DOHH2 (cell line): ENCODE measurements at regions not wholly inside any gene's neighbourhood (a gene's known extent, or its start where the extent isn't known, plus 50 kb on each side); places are given as distances from the start of the nearest gene placed in this dataset.

ENCODE experiments used
- H3F3A ChIP-seq: fragments of 200-600 bp; sonication (generic), shearing (Covaris generic); 2 replicates; pipeline ENCODE4 v1.6.0; 2016; ENCODE audit warnings: antibody characterized with exemption, mild to moderate bottlenecking; ENCODE audit not compliant: control insufficient read depth, insufficient read depth
- H3K27ac ChIP-seq: fragments of 200-600 bp; sonication (generic); 2 replicates; pipeline ENCODE4 v1.5.1; 2014; ENCODE audit warnings: low read depth, mild to moderate bottlenecking, low read length, moderate library complexity
- H3K27me3 ChIP-seq: fragments of 200-600 bp; sonication (generic); 2 replicates; pipeline ENCODE4 v1.6.1; 2014; ENCODE audit warnings: mild to moderate bottlenecking, low read length, mixed read lengths; ENCODE audit not compliant: control insufficient read depth
- H3K36me3 ChIP-seq: fragments of 200-600 bp; sonication (generic); 2 replicates; pipeline ENCODE4 v1.6.1; 2014; ENCODE audit warnings: mild to moderate bottlenecking, low read length, moderate library complexity, mixed read lengths; ENCODE audit not compliant: control insufficient read depth
- H3K4me1 ChIP-seq: fragments of 200-600 bp; sonication (generic); 2 replicates; pipeline ENCODE4 v1.6.1; 2014; ENCODE audit warnings: mild to moderate bottlenecking, low read length, mixed read lengths; ENCODE audit not compliant: control insufficient read depth
- H3K4me2 ChIP-seq: fragments of 200-600 bp; sonication (generic); 2 replicates; pipeline ENCODE4 v1.6.0; 2014; ENCODE audit warnings: mild to moderate bottlenecking, low read length, moderate library complexity
- H3K4me3 ChIP-seq: fragments of 200-600 bp; sonication (generic); 2 replicates; pipeline ENCODE4 v1.5.1; 2014; ENCODE audit warnings: mild to moderate bottlenecking, low read length, mixed read lengths
- H3K79me2 ChIP-seq: fragments of 200-600 bp; sonication (generic); 2 replicates; pipeline ENCODE4 v1.6.1; 2014; ENCODE audit warnings: mild to moderate bottlenecking, low read length, mixed read lengths; ENCODE audit not compliant: control insufficient read depth
- H3K9me2 ChIP-seq: fragments of 200-600 bp; sonication (generic); replicated peaks from 2 replicates; pipeline ENCODE4 v1.6.1; 2014; ENCODE audit warnings: mild to moderate bottlenecking, low read length, mixed read lengths; ENCODE audit not compliant: control insufficient read depth
- H3K9me3 ChIP-seq: fragments of 200-600 bp; sonication (generic); 2 replicates; pipeline ENCODE4 v1.6.1; 2014; ENCODE audit warnings: antibody characterized with exemption, low read length, mixed read lengths; ENCODE audit not compliant: control insufficient read depth, insufficient read depth
- H4K20me1 ChIP-seq: fragments of 200-600 bp; sonication (generic); 2 replicates; pipeline ENCODE4 v1.6.0; 2014; ENCODE audit warnings: low read depth, mild to moderate bottlenecking, antibody characterized with exemption, low read length, moderate library complexity; ENCODE audit not compliant: control insufficient read depth, insufficient read depth
- CTCF ChIP-seq: fragments of 200-600 bp; sonication (generic); IDR thresholded peaks from one replicate; pipeline ENCODE4 v1.5.1; 2014; ENCODE audit warnings: antibody characterized with exemption, mild to moderate bottlenecking, low read depth, low read length; ENCODE audit not compliant: poor library complexity, severe bottlenecking
- EZH2phosphoT487 ChIP-seq: fragments of 200-600 bp; sonication (generic); IDR thresholded peaks from 2 replicates; pipeline ENCODE4 v1.6.1; 2017; ENCODE audit warnings: borderline replicate concordance, mild to moderate bottlenecking, antibody characterized with exemption, low read length, moderate library complexity, mixed read lengths

GRCh38 chr10:130857631-130858295, 453.8 kb downstream of the TCERG1L start:
- Histone ChIP-seq H3K9me2 (no peaks in the 10 kb centered on the region), H3K4me3 (no peak overlapping the region), H4K20me1 (no peaks in the 10 kb centered on the region), H3K36me3 (no peaks in the 10 kb centered on the region), H3F3A (no peaks in the 10 kb centered on the region), H3K79me2 (no peaks in the 10 kb centered on the region), H3K27me3 (no peaks in the 10 kb centered on the region), H3K27ac (no peak overlapping the region), H3K9me3 (no peaks in the 10 kb centered on the region), H3K4me1 (no peaks in the 10 kb centered on the region), H3K4me2 (no peak overlapping the region)
- TF ChIP-seq CTCF (no peak), EZH2phosphoT487 (no peak)

- TF ChIP-seq CTCF (no peak), EZH2phosphoT487 (no peak)
- H3K79me2 ChIP-seq: no peaks in the 10 kb centered on the region
Measured at GRCh38 chr10:130858626-130859025, 452.9 kb downstream of the TCERG1L start.

GRCh38 chr10:130859427-130859826, 452.1 kb downstream of the TCERG1L start:
- H3K9me3 ChIP-seq: no peaks in the 10 kb centered on the region
- H3K4me2 ChIP-seq: no peak overlapping the region
- H3K27me3 ChIP-seq: no peaks in the 10 kb centered on the region
- no peaks in the 10 kb centered on the region for H3F3A ChIP-seq
- no peaks in the 10 kb centered on the region for H3K4me1 ChIP-seq
- no peak overlapping the region for H3K27ac ChIP-seq
- H4K20me1 ChIP-seq: no peaks in the 10 kb centered on the region
- H3K4me3 ChIP-seq: no peak overlapping the region
- no peaks in the 10 kb centered on the region for H3K36me3 ChIP-seq
- TF ChIP-seq CTCF (no peak), EZH2phosphoT487 (no peak)
- no peaks in the 10 kb centered on the region for H3K9me2 ChIP-seq
- H3K79me2 ChIP-seq: no peaks in the 10 kb centered on the region

More at GRCh38 chr10:130858626-130859025, 452.9 kb downstream of the TCERG1L start:
- Histone ChIP-seq H3K4me2 (no peak overlapping the region), H3K4me1 (no peaks in the 10 kb centered on the region), H3K27me3 (no peaks in the 10 kb centered on the region), H3K4me3 (no peak overlapping the region), H3K27ac (no peak overlapping the region), H3K36me3 (no peaks in the 10 kb centered on the region), H4K20me1 (no peaks in the 10 kb centered on the region), H3K9me3 (no peaks in the 10 kb centered on the region), H3K9me2 (no peaks in the 10 kb centered on the region), H3F3A (no peaks in the 10 kb centered on the region)
